HepG2 (cell line): ENCODE measurements at regions not wholly inside any gene's neighbourhood (a gene's known extent, or its start where the extent isn't known, plus 50 kb on each side); places are given as distances from the start of the nearest gene placed in this dataset.

Source experiments
- ATAC-seq: fragments of 200-7000 bp; cut with Tn5 transposase; 3 replicates; pipeline ENCODE4 v1.9.1; 2020; ENCODE audit warnings: mild to moderate bottlenecking, moderate library complexity
- BruUV-seq: library from RNA; stranded (reverse); fragments of 400-500 nt; replicated peaks from 2 replicates; lab custom pipeline; 2021; lab: Mats Ljungman, UMichigan
- CTCF ChIA-PET: fragments of 300-600 bp; formaldehyde crosslinking; extraction: SDS; loops from one replicate; lab custom pipeline; 2021; ENCODE audit warnings: low total read pairs, inconsistent platforms, low intra/inter-chr PET ratio; lab: Yijun Ruan, JAX
- POLR2A ChIA-PET: fragments of 350-600 bp; sonication (Branson Sonifier 250); formaldehyde crosslinking; loops from one replicate; lab custom pipeline; 2020; ENCODE audit warnings: antibody characterized with exemption, inconsistent platforms; lab: Yijun Ruan, JAX
- DNase-seq: peaks from one replicate; pipeline ENCODE4 v3.0.0-alpha.2; 2015; ENCODE audit warnings: low spot score
- FAIRE-seq: peaks from 3 replicates; lab custom pipeline; 2011; peaks lifted over from hg19 to GRCh38; lab: Jason Lieb, UNC
- H2AFZ ChIP-seq: one replicate; pipeline ENCODE4 v1.6.1; 2011; ENCODE audit warnings: low read length, inconsistent platforms
- H3K27ac ChIP-seq: fragments of 300-600 bp; 3 replicates; pipeline ENCODE4 v1.8.0; 2011; ENCODE audit warnings: mixed run types, mild to moderate bottlenecking, mixed read lengths, low read length, inconsistent platforms; ENCODE audit not compliant: insufficient read depth; ENCODE audit errors: extremely low read length
- H3K27me3 ChIP-seq, 2 experiments: fragments of 200-600 bp in 1 of 2; 2 replicates in 1 of 2; 3 replicates in 1 of 2; pipeline versions ENCODE4 v1.6.0 to v1.8.0; 2011; ENCODE audit warnings: low read length in 2 of 2, mild to moderate bottlenecking in 2 of 2, moderate library complexity in 2 of 2, inconsistent platforms in 1 of 2; ENCODE audit not compliant: insufficient read depth in 2 of 2, control insufficient read depth in 1 of 2
- H3K36me3 ChIP-seq, 2 experiments: fragments of 200-600 bp in 1 of 2; replicated peaks in 1 of 2; 2 replicates in 1 of 2; 3 replicates in 1 of 2; pipeline versions ENCODE4 v1.5.1 to v1.8.0; 2011; ENCODE audit warnings: low read length in 2 of 2, inconsistent platforms in 1 of 2; ENCODE audit not compliant: insufficient read depth in 2 of 2, control insufficient read depth in 1 of 2
- H3K4me1 ChIP-seq: 2 replicates; pipeline ENCODE4 v1.5.1; 2012; ENCODE audit warnings: low read length, inconsistent platforms; ENCODE audit not compliant: insufficient read depth
- H3K4me2 ChIP-seq: 2 replicates; pipeline ENCODE4 v1.6.0; 2011; ENCODE audit warnings: low read depth, low read length, inconsistent platforms
- H3K4me3 ChIP-seq, 3 experiments: fragments of 200-600 bp in 1 of 3; sonication (generic), shearing (Covaris generic) in 1 of 3; replicated peaks in 1 of 3; 2 replicates each; pipeline ENCODE4 v1.5.1; 2011 to 2016; ENCODE audit warnings: low read length in 3 of 3, inconsistent platforms in 2 of 3, low read depth in 2 of 3, mild to moderate bottlenecking in 2 of 3, control low read depth in 1 of 3, mixed read lengths in 1 of 3; ENCODE audit not compliant: insufficient read depth in 1 of 3
- H3K79me2 ChIP-seq: one replicate; pipeline ENCODE4 v1.6.1; 2011; ENCODE audit warnings: low read length, inconsistent platforms; ENCODE audit not compliant: insufficient read depth
- H3K9ac ChIP-seq: 2 replicates; pipeline ENCODE4 v1.6.0; 2011; ENCODE audit warnings: mild to moderate bottlenecking, low read depth, low read length, inconsistent platforms; ENCODE audit not compliant: insufficient read depth
- H3K9me3 ChIP-seq: 2 replicates; pipeline ENCODE4 v1.5.1; 2012; ENCODE audit warnings: mild to moderate bottlenecking, low read length
- H4K20me1 ChIP-seq: 2 replicates; pipeline ENCODE4 v1.6.0; 2011; ENCODE audit warnings: inconsistent platforms, mild to moderate bottlenecking, low read length, moderate library complexity; ENCODE audit not compliant: insufficient read depth
- CEBPB ChIP-seq: IDR thresholded peaks from 2 replicates; pipeline ENCODE4 v1.6.1; 2011; ENCODE audit warnings: low read depth, low read length, improper control_type of control experiment, borderline replicate concordance
- GATAD1 ChIP-seq: IDR thresholded peaks from 2 replicates; pipeline ENCODE4 v1.6.1; 2016; ENCODE audit warnings: missing genetic modification reagents, missing compliant biosample characterization
- HDAC2 ChIP-seq: sonication (generic); formaldehyde crosslinking; IDR thresholded peaks from 2 replicates; pipeline ENCODE4 v1.4.0; 2020; ENCODE audit warnings: missing genetic modification reagents
- HES4 ChIP-seq: sonication (generic); formaldehyde crosslinking; IDR thresholded peaks from 2 replicates; pipeline ENCODE4 v1.9.0; 2021; ENCODE audit warnings: mild to moderate bottlenecking, missing genetic modification reagents, borderline replicate concordance
- HMGXB4 ChIP-seq, 2 experiments: sonication (generic) in 1 of 2; formaldehyde crosslinking in 1 of 2; IDR thresholded peaks; 2 replicates each; pipeline versions ENCODE4 v1.4.0 to v1.6.1; 2018 to 2020; ENCODE audit warnings: missing genetic modification reagents in 2 of 2, borderline replicate concordance in 1 of 2, low read depth in 1 of 2, mild to moderate bottlenecking in 1 of 2, missing biosample characterization in 1 of 2
- MAFG ChIP-seq: sonication (generic); formaldehyde crosslinking; IDR thresholded peaks from 2 replicates; pipeline ENCODE4 v1.5.1; 2020; ENCODE audit warnings: mild to moderate bottlenecking, missing genetic modification reagents
- NFIC ChIP-seq: IDR thresholded peaks from 2 replicates; pipeline ENCODE4 v1.6.1; 2012; ENCODE audit warnings: mild to moderate bottlenecking, low read length, inconsistent platforms
- NR2F6 ChIP-seq, 2 experiments: IDR thresholded peaks; 2 replicates each; pipeline ENCODE4 v1.6.1; 2016; ENCODE audit warnings: antibody characterized with exemption in 1 of 2, mild to moderate bottlenecking in 1 of 2
- PITX1 ChIP-seq: sonication (generic); formaldehyde crosslinking; IDR thresholded peaks from 2 replicates; pipeline ENCODE4 v1.5.1; 2020; ENCODE audit warnings: mild to moderate bottlenecking, missing genetic modification reagents
- RARG ChIP-seq: sonication (generic); formaldehyde crosslinking; IDR thresholded peaks from 2 replicates; pipeline ENCODE4 v1.4.0; 2020; ENCODE audit warnings: low read depth, mild to moderate bottlenecking, missing genetic modification reagents
- RFX1 ChIP-seq: fragments of 450-650 bp; IDR thresholded peaks from 2 replicates; pipeline ENCODE4 v1.6.1; 2017
- RXRB ChIP-seq: IDR thresholded peaks from 2 replicates; pipeline ENCODE4 v1.6.1; 2016; ENCODE audit warnings: borderline replicate concordance, missing genetic modification reagents, missing compliant biosample characterization
- SP5 ChIP-seq: IDR thresholded peaks from 2 replicates; pipeline ENCODE4 v1.6.1; 2016; ENCODE audit warnings: low read depth, borderline replicate concordance
- SRY ChIP-seq: sonication (generic); formaldehyde crosslinking; IDR thresholded peaks from 2 replicates; pipeline ENCODE4 v1.8.0; 2022; ENCODE audit warnings: mild to moderate bottlenecking, missing genetic modification reagents
- ZFP36L1 ChIP-seq: sonication (generic); formaldehyde crosslinking; IDR thresholded peaks from 2 replicates; pipeline ENCODE4 v1.8.0; 2022; ENCODE audit warnings: mild to moderate bottlenecking, missing genetic modification reagents, moderate library complexity
- WGBS: methylation state at CpG from one replicate; pipeline ENCODE4 v1.1.6; 2017; ENCODE audit warnings: low lambda C conversion rate; 5-methylcytosine and 5-hydroxymethylcytosine counted together
- in situ Hi-C: cut with HindIII; loops from 2 replicates; pipeline ENCODE4 v1.10.0; 2017; ENCODE audit warnings: low pct_unique_long_range_greater_than_20kb; ENCODE audit not compliant: extremely low pct_ligation_motif_present
- intact Hi-C: fragments of 100-400 bp; cut with micrococcal nuclease; formaldehyde crosslinking; loops from one replicate; pipeline ENCODE4 v1.10.0; 2022; ENCODE audit not compliant: unreplicated experiment
- TF ChIP-seq, protein P1 (sequence below): IDR thresholded peaks from 2 replicates; pipeline ENCODE4 v1.4.0; 2020; ENCODE audit warnings: mild to moderate bottlenecking, missing genetic modification reagents
- TF ChIP-seq, protein P2 (sequence below): IDR thresholded peaks from 2 replicates; pipeline ENCODE4 v1.6.1; 2016; ENCODE audit warnings: missing biosample characterization, missing genetic modification reagents, low read depth
- TF ChIP-seq, protein P3 (sequence below): sonication (generic); formaldehyde crosslinking; IDR thresholded peaks from 2 replicates; pipeline ENCODE4 v1.4.0; 2020; ENCODE audit warnings: missing genetic modification reagents, borderline replicate concordance

- DNase-seq (peak; percentile 70), ATAC-seq (peak; percentile 93)
- TF ChIP-seq NR2F6 (IDR thresholded peaks at IDR 0.05) (no peak), NR2F6 (CRISPR knock-in tag; IDR thresholded peaks at IDR 0.05) (0 out of 2 replicates have a peak, but pooled peaks have one; percentile 23), HES4 (CRISPR knock-in tag) (no peak), SP5 (CRISPR knock-in tag) (no peak), RFX1 (no peak), RXRB (CRISPR knock-in tag) (peak; percentile 42; the same call in 1 of the 2 replicates), ZFP36L1 (CRISPR knock-in tag) (peak; percentile 36; the same call in 1 of the 2 replicates), RARG (no peak), MAFG (CRISPR knock-in tag) (no peak), CEBPB (no peak), GATAD1 (CRISPR knock-in tag) (no peak), PITX1 (CRISPR knock-in tag) (0 out of 2 replicates have a peak, but pooled peaks have one; percentile 44), NFIC (peak; percentile 80), HDAC2 (0 out of 2 replicates have a peak, but pooled peaks have one; percentile 43), SRY (CRISPR knock-in tag) (no peak), HMGXB4 (CRISPR knock-in tag; IDR thresholded peaks at IDR 0.05; ENCODE audit: borderline replicate concordance in 1 of 2, low read depth in 1 of 2) (no peak)
- TF ChIP-seq, protein P1, sequence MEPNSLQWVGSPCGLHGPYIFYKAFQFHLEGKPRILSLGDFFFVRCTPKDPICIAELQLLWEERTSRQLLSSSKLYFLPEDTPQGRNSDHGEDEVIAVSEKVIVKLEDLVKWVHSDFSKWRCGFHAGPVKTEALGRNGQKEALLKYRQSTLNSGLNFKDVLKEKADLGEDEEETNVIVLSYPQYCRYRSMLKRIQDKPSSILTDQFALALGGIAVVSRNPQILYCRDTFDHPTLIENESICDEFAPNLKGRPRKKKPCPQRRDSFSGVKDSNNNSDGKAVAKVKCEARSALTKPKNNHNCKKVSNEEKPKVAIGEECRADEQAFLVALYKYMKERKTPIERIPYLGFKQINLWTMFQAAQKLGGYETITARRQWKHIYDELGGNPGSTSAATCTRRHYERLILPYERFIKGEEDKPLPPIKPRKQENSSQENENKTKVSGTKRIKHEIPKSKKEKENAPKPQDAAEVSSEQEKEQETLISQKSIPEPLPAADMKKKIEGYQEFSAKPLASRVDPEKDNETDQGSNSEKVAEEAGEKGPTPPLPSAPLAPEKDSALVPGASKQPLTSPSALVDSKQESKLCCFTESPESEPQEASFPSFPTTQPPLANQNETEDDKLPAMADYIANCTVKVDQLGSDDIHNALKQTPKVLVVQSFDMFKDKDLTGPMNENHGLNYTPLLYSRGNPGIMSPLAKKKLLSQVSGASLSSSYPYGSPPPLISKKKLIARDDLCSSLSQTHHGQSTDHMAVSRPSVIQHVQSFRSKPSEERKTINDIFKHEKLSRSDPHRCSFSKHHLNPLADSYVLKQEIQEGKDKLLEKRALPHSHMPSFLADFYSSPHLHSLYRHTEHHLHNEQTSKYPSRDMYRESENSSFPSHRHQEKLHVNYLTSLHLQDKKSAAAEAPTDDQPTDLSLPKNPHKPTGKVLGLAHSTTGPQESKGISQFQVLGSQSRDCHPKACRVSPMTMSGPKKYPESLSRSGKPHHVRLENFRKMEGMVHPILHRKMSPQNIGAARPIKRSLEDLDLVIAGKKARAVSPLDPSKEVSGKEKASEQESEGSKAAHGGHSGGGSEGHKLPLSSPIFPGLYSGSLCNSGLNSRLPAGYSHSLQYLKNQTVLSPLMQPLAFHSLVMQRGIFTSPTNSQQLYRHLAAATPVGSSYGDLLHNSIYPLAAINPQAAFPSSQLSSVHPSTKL (CRISPR knock-in tag), result peak; percentile 84
- TF ChIP-seq, protein P2, sequence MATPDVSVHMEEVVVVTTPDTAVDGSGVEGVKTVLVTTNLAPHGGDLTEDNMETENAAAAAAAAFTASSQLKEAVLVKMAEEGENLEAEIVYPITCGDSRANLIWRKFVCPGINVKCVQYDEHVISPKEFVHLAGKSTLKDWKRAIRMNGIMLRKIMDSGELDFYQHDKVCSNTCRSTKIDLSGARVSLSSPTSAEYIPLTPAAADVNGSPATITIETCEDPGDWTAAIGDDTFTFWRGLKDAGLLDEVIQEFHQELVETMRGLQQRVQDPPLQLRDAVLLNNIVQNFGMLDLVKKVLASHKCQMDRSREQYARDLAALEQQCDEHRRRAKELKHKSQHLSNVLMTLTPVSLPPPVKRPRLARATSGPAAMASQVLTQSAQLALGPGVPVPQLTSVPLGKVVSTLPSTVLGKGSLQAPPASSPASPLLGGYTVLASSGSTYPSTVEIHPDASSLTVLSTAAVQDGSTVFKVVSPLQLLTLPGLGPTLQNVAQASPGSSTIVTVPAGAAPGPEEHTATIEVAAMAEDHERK (CRISPR knock-in tag), result no peak
- TF ChIP-seq, protein P3, sequence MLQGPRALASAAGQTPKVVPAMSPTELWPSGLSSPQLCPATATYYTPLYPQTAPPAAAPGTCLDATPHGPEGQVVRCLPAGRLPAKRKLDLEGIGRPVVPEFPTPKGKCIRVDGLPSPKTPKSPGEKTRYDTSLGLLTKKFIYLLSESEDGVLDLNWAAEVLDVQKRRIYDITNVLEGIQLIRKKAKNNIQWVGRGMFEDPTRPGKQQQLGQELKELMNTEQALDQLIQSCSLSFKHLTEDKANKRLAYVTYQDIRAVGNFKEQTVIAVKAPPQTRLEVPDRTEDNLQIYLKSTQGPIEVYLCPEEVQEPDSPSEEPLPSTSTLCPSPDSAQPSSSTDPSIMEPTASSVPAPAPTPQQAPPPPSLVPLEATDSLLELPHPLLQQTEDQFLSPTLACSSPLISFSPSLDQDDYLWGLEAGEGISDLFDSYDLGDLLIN (CRISPR knock-in tag), result no peak
Observed at GRCh38 chr3:165128544-165128943, 50.2 kb upstream of the SI start.

More at GRCh38 chr3:165128544-165128943, 50.2 kb upstream of the SI start:
- Histone ChIP-seq H3K36me3 (no peaks in the 10 kb centered on the region), H3K9ac (no peak overlapping the region), H3K79me2 (no peaks in the 10 kb centered on the region), H3K4me2 (peak overlapping the region; percentile 65), H3K9me3 (no peaks in the 10 kb centered on the region), H3K4me3 (0 out of 6 replicates have a peak overlapping the region, but pooled peaks of 1 of the 3 experiments have one; percentile 23), H2AFZ (no peak overlapping the region), H3K27ac (peak overlapping the region; percentile 46), H3K4me1 (peaks cover 50% of the 10 kb centered on the region), H4K20me1 (no peaks in the 10 kb centered on the region), H3K27me3 (no peaks in the 10 kb centered on the region)
- 0% methylated on average over 1 of the region's 1 CpG for whole genome bisulfite sequencing
- intact Hi-C loops (no loop called here), in situ Hi-C loops (no loop called here)
- FAIRE-seq, result peak; percentile 36
- ChIA-PET CTCF (no interaction called here), POLR2A (no interaction called here)
- no TSS peak for BruUV-seq
